GM06990 (cell line): ENCODE measurements at regions not wholly inside any gene's neighbourhood (a gene's known extent, or its start where the extent isn't known, plus 50 kb on each side); places are given as distances from the start of the nearest gene placed in this dataset.

ENCODE experiments used
- DNase-seq: peaks from one replicate; pipeline ENCODE4 v3.0.0-alpha.2; 2011; ENCODE audit not compliant: insufficient read length; ENCODE audit errors: extremely low read depth
- H3K27me3 ChIP-seq: replicated peaks from 2 replicates; pipeline ENCODE4 v1.6.0; 2011; ENCODE audit warnings: low read length; ENCODE audit not compliant: control insufficient read depth, insufficient read depth
- H3K36me3 ChIP-seq: 2 replicates; pipeline ENCODE4 v1.5.1; 2011; ENCODE audit warnings: low read length; ENCODE audit not compliant: control insufficient read depth, insufficient read depth
- H3K4me3 ChIP-seq: replicated peaks from 2 replicates; pipeline ENCODE4 v1.5.1; 2011; ENCODE audit warnings: low read depth, mild to moderate bottlenecking, control low read depth, low read length
- TF ChIP-seq, protein P1 (sequence below): IDR thresholded peaks from 2 replicates; pipeline ENCODE4 v1.5.1; 2011; ENCODE audit warnings: low read length, control low read depth, mild to moderate bottlenecking, inconsistent platforms; ENCODE audit not compliant: insufficient read depth, poor library complexity, severe bottlenecking

DNA sequence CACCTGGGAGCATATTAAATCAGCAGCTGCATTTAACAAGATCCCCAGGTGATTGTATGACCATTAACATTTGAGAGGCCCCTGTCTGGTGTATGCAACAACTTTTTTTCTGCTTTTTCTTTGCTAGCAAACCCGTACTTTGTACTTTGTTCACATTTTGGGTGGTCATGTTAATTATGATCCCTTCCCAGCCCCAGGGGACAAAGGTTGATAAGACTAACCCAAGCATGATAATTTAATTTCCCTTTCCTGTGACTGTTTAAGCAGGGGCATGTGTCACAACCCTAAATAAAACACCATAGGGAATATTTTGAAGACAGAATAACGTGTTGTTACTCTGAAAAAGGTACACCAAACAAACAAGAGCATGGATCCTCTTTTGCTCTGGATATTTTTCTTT lies 332.0 kb downstream of the PCDH18 start:
- H3K4me3 ChIP-seq = no peak overlapping the region
- DNase-seq = no peak
- TF ChIP-seq, protein P1, sequence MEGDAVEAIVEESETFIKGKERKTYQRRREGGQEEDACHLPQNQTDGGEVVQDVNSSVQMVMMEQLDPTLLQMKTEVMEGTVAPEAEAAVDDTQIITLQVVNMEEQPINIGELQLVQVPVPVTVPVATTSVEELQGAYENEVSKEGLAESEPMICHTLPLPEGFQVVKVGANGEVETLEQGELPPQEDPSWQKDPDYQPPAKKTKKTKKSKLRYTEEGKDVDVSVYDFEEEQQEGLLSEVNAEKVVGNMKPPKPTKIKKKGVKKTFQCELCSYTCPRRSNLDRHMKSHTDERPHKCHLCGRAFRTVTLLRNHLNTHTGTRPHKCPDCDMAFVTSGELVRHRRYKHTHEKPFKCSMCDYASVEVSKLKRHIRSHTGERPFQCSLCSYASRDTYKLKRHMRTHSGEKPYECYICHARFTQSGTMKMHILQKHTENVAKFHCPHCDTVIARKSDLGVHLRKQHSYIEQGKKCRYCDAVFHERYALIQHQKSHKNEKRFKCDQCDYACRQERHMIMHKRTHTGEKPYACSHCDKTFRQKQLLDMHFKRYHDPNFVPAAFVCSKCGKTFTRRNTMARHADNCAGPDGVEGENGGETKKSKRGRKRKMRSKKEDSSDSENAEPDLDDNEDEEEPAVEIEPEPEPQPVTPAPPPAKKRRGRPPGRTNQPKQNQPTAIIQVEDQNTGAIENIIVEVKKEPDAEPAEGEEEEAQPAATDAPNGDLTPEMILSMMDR = no peak
- H3K36me3 ChIP-seq = no peaks in the 10 kb centered on the region
- H3K27me3 ChIP-seq = no peaks in the 10 kb centered on the region

DNA sequence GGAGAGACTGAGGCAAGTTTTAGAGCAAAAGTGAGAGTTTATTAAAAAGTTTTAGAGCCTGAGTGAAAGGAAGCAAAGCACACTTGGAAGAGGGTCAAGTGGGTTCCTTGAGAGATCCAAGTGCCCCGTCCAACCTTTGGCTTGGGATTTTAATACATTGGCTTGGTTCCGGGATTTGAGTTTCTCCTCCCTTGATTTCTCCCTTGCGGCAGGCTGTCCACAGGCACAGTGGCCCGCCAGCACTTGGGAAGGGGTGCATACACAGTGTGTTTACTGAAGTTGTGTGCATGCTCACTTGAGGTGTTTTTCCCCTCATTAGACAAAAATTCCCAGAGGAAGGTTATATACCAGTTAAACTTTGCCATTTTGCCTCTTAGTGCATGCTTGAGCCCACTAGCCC lies 333.5 kb downstream of the PCDH18 start:
- Histone ChIP-seq H3K4me3 (no peak overlapping the region), H3K27me3 (no peaks in the 10 kb centered on the region), H3K36me3 (no peaks in the 10 kb centered on the region)
- TF ChIP-seq, protein P1 = no peak
- no peak for DNase-seq

DNA sequence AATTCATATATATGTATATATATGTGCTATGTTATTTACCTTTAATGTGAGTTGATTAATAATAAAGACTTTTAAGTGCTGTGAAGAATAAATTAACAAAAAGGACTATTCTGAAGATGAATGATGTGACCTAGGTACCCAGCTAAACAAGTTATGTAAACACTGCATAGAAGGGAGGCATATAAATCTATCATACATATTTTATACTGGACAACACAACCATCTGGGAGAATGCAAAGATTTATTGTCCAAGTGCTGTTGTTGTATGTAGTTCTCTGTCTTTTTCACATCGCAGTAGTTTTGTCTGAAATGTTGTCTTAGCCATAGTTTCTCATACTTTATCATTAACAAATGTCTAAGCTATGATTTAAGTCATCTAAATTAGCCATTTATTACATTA lies 337.6 kb downstream of the PCDH18 start:
- Histone ChIP-seq H3K4me3 (no peak overlapping the region), H3K36me3 (no peaks in the 10 kb centered on the region), H3K27me3 (no peaks in the 10 kb centered on the region)
- DNase-seq = no peak
- TF ChIP-seq, protein P1 = no peak

DNA sequence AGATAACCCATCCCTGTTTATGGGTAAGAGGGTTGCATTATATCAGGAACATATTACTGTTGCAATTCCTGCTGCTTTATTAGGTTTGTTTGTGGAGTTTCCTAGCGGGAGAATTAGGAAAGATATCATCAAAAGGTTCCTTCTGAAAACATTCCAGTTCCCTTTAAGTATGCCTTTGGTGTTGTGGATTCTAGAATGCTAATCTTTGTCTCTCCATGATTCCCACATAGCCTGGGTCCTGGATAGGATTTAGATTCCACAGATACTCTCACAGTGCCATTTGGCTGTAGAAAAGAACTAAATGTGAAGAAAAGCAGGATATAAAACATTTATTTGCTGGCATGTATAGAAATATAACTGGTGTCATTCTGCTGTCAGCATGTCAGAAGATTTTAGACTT lies 338.7 kb downstream of the PCDH18 start:
- Histone ChIP-seq H3K27me3 (no peaks in the 10 kb centered on the region), H3K36me3 (no peaks in the 10 kb centered on the region), H3K4me3 (no peak overlapping the region)
- no peak for DNase-seq
- TF ChIP-seq, protein P1 = no peak

DNA sequence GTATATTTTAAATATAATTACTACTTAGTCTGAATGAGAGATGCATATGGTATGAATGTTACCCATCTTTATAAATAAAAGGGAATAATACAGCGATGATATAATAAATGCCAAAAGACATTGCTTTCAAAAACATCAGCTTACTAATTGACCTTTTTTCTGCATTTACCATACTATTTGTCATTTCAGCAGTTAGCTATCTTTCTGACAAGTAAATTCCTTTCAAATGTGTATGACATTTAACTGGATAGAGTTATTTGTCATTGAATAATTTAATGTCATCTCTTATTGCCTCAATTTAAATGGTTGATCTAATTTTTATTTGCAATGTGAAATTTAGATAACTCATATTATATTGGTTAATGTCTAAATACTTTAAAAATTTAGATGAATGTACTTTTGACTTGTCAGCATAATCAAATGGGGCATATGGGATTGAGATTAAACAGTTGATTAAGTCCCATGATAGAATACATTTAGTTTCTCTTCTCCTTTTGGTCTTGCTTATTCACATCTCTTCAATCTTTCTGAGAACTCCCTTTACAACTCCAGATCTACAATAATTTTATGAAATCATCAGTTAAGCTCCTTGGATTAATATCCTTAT lies 350.9 kb downstream of the PCDH18 start:
- no peaks in the 10 kb centered on the region for H3K36me3 ChIP-seq
- no peak for DNase-seq
- H3K4me3 ChIP-seq = no peak overlapping the region
- TF ChIP-seq, protein P1 = no peak
- no peaks in the 10 kb centered on the region for H3K27me3 ChIP-seq

DNA sequence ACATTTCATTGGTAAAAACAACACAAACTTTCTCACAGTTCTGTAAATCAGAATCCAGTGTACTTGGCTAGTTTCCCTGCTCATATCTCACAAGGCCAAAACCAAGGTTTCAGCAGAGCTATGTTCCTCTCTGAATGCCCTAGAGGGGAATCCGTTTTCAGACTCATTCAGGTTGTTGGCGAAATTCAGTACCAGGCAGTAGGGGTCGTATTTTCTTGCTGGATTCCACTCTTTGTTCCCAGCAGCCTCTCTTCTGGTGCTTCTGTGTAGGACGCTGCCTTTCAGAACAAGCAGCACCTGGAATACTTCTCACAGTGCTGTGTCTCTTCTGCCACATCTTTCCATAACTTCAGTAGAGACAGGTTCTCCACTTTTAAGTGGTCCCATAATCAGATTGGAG lies 351.9 kb downstream of the PCDH18 start:
- no peaks in the 10 kb centered on the region for H3K27me3 ChIP-seq
- H3K36me3 ChIP-seq = no peaks in the 10 kb centered on the region
- H3K4me3 ChIP-seq = no peak overlapping the region
- TF ChIP-seq, protein P1 = no peak
- DNase-seq = no peak
